HG03565 (cell line): ENCODE measurements at regions not wholly inside any gene's neighbourhood (a gene's known extent, or its start where the extent isn't known, plus 50 kb on each side); places are given as distances from the start of the nearest gene placed in this dataset.
"Not testable (repeated sequence)": the region's sequence is repeated elsewhere in the genome, so short reads cannot be mapped to it uniquely, and the experiment has no call there.

ENCODE experiments used
- ATAC-seq: cut with Tn5 transposase; IDR thresholded peaks from one replicate; pipeline ENCODE4 v1.9.1; 2021; ENCODE audit warnings: mild to moderate bottlenecking, moderate library complexity; ENCODE audit not compliant: unreplicated experiment

DNA sequence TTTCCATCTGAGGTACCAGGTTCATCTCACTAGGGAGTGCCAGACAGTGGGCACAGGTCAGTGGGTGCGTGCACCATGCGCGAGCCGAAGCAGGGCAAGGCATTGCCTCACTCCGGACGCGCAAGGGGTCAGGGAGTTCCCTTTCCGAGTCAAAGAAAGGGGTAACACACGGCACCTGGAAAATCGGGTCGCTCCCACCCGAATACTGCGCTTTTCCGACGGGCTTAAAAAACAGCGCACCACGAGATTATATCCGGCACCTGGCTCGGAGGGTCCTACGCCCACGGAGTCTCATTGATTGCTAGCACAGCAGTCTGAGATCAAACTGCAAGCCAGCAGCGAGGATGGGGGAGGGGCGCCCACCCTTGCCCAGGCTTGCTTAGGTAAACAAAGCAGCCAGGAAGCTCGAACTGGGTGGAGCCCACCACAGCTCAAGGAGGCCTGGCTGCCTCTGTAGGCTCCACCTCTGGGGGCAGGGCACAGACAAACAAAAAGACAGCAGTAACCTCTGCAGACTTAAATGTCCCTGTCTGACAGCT, 242.5 kb downstream of the CYLC2 start:
- not testable (repeated sequence) for ATAC-seq

- no peak for ATAC-seq
Observed at GRCh38 chr9:103242025-103242424, 246.9 kb downstream of the CYLC2 start.

DNA sequence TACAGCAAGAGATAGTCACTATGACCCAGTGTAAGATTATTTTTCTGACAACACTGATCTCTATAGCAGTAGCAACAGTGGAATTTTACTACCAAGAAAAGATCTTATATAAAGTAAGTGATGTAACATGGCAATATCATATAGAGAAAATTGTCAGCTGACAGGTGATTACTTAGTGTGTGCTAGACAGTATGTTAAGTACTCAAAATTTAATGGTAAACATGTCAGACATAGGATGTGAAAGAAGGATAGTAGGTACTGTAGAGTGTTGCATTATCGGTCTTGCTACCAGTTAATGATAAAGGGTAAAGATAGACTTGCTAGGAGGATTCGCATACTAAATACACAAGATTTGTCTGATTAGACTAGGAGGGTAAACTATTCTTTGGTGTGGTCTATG, 247.4 kb downstream of the CYLC2 start:
- ATAC-seq = no peak

DNA sequence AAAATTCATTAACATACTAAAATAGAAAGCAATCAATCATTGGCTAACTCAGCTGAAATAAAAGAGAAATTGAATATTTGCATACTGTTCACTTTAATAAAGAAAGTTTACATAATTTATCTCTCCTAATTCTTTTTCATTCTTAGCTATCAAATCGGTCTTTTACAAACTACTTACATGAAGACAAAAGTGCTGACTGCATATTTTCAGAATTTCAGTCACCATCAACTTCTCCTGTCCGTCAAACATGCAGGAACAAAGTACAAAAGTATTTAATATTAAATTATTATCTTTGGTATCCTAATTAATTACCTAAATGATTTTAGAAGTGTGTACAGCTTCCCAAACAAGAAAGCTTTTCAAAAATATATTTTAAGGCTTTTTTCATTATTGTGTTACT, 248.4 kb downstream of the CYLC2 start:
- no peak for ATAC-seq

DNA sequence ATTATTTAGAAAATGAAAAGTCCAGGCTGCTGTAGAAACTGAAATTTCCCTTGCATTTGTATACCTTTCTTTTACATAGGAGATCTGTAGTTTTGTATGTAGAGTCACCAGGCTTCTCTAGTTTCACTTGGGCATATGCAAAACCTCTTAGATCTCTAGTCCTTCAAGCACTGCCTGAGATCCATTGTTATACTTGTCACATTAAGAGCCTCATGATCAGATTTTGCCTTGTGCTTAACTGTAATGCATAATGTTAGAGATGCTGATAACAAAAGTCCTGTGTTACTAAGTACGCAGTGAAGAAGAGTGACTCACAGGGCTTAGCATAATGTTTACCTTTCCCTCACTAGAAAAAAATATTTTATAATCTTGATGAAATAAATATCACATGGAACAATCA, 250.2 kb downstream of the CYLC2 start:
- ATAC-seq = no peak

DNA sequence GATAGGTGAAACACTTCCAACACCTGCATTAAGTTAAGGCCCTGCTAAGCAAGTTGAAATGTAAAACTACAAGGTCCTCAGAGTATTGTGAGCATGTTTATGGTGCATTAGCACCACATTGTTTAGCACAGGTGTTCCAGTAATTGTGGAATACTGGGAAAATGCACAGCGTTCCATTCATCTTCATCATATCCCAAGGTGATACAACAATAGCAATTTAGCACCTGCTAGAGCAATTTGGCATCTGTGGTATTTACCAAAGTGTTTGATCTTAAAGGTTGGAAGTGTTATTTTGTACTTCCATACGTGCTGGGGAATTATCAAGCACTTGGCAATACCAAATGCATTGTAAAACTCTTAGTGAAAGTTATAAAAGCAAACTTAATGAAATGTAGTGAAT, 266.8 kb downstream of the CYLC2 start:
- ATAC-seq = no peak

DNA sequence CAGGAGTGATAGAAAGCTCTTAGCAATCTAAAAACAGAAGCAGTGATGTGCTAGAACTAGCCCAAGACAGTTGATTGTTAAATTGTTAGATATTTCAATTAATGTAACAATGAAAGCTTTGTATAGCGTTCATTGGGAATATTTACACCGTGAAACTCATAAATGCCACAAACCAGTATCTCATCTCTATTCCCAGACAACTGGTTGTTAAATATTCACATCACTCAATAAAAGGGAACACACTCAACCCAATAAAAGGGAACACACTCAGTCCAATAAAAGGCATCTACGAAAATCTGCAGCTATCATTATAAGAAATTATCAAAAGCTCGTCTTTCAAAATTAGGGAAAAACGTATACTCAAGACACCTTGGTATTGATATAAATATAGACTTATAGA, 270.9 kb downstream of the CYLC2 start:
- no peak for ATAC-seq

GRCh38 chr9:103277240-103277639, 282.1 kb downstream of the CYLC2 start:
- no peak for ATAC-seq

- no peak for ATAC-seq
Observed at GRCh38 chr9:103281126-103281525, 286.0 kb downstream of the CYLC2 start.

GRCh38 chr9:103287361-103287760, 292.2 kb downstream of the CYLC2 start:
- no peak for ATAC-seq

- no peak for ATAC-seq
Observed at GRCh38 chr9:103296189-103296588, 301.1 kb downstream of the CYLC2 start.

GRCh38 chr9:103301051-103301450, 305.9 kb downstream of the CYLC2 start:
- no peak for ATAC-seq

DNA sequence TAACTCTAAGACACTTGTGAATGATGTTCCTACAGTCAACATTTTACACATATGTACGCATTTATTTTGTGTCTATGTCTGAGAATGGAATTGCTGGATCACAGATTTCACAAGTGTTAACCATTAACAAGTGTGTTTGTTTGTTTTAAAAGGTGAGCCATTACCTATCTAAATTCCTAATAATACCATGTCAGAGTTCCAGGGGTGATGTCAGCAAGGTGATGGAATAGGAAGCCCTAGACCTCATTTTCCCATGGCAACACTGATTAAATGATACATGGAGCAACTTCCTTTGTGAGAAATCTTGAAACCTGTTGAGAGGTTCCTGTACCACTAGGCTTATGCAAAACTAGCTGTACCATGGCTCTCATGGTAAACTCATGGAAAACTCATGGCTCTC, 309.7 kb downstream of the CYLC2 start:
- ATAC-seq = no peak

GRCh38 chr9:103319979-103320378, 324.8 kb downstream of the CYLC2 start:
- ATAC-seq = no peak

DNA sequence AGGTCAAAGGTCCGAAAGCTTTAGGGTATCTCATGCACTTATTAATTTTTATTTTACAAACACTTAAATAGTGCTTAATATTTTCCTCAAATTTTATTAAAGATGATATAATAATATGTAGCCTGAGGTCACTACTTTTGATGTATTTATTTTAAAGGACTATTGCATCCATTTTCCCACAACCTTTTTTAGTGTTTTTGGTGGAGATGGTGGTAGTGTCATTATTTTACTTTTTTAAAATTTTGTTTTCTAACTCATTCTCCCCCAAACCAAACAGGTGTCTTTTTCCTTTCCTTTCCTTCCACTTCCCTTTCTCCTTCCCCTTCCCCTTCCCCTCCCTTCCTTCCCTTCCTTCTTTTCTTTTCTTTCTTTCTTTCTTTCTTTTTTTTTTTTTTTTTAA, 328.6 kb downstream of the CYLC2 start:
- ATAC-seq = no peak

- no peak for ATAC-seq
Observed at GRCh38 chr9:103335461-103335860, 340.3 kb downstream of the CYLC2 start.

- no peak for ATAC-seq
Observed at GRCh38 chr9:103355000-103355399, 359.9 kb downstream of the CYLC2 start.

DNA sequence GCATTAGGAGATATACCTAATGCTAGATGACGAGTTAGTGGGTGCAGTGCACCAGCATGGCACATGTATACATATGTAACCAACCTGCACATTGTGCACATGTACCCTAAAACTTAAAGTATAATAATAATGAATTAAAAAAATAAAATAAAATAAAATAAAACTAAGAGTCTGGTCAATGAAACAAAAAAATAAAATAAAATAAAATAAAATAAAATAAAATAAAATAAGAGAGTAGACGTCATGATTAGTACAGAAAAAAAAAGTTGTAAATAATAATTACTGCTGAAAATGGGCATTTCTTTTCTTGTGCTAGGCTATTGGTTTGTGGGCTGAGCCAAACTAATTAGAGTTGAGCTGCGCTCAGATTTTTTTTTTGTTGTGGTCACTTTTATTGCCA, 362.8 kb downstream of the CYLC2 start:
- ATAC-seq = not testable (repeated sequence)

DNA sequence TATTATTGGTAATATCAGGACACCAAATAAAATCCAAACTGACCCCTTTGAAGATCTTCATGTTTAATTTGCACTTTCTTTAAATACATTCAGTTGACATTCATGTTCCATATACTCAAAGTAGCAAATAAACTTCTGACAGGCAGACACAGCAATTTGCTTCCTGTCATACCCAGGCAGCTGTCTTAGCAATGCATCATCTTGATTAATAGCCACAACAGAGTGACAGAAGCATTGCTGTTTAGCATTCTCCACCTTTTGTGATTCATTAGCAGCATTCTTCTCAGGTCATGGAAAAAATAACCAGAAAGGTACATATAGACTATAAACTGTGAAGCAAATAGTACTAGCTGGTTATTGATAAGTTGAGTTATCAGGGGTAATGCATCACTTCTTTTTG, 366.8 kb downstream of the CYLC2 start:
- no peak for ATAC-seq

- no peak for ATAC-seq
Observed at GRCh38 chr9:103362986-103363385, 367.9 kb downstream of the CYLC2 start.

- no peak for ATAC-seq
Observed at GRCh38 chr9:103364753-103365152, 369.6 kb downstream of the CYLC2 start.

GRCh38 chr9:103371152-103371551, 376.0 kb downstream of the CYLC2 start:
- ATAC-seq = no peak

DNA sequence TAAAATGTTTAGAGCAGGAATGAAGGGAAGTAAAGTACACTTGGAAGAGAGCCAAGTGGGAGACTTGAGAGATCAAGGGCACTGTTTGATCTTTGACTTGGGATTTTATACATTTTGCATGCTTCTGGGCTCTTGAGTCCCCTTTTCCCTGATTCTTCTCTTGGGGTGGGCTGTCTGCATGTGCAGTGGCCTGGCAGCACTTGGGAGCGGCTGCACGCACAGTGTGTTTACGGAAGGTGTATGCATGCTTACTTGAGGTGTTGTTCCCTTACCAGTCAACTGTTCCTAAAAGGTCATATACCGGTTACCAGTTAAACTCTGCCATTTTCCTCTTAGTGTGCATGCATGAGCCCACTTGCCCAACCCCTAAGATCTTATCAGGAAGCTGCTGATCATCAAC, 377.7 kb downstream of the CYLC2 start:
- ATAC-seq = no peak

GRCh38 chr9:103377667-103378066, 382.5 kb downstream of the CYLC2 start:
- ATAC-seq = no peak
